ENCODE measurements at regions not wholly inside any gene's neighbourhood (a gene's known extent, or its start where the extent isn't known, plus 50 kb on each side); places are given as distances from the start of the nearest gene placed in this dataset.

DNA sequence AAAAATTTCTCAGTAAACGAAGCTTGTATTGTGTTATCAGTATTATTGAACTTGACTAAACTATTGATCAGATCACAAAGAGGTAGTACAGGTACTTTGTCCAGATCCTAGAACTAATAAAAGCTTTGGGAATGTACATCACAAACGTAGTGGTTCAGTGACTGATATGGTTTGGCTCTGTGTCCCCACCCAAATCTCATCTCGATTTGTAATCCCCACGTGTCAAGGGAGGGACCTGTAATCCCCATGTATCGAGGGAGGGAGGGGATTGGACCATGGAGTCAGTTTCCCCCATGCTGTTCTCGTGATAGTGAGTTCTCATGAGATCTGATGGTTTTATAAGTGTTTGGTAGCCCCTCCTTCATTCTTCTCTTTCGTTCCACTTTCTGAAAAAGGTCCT is 100.9 kb downstream of the ARRDC3 start:
- TF ChIP-seq, protein P1, sequence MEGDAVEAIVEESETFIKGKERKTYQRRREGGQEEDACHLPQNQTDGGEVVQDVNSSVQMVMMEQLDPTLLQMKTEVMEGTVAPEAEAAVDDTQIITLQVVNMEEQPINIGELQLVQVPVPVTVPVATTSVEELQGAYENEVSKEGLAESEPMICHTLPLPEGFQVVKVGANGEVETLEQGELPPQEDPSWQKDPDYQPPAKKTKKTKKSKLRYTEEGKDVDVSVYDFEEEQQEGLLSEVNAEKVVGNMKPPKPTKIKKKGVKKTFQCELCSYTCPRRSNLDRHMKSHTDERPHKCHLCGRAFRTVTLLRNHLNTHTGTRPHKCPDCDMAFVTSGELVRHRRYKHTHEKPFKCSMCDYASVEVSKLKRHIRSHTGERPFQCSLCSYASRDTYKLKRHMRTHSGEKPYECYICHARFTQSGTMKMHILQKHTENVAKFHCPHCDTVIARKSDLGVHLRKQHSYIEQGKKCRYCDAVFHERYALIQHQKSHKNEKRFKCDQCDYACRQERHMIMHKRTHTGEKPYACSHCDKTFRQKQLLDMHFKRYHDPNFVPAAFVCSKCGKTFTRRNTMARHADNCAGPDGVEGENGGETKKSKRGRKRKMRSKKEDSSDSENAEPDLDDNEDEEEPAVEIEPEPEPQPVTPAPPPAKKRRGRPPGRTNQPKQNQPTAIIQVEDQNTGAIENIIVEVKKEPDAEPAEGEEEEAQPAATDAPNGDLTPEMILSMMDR (conservative IDR thresholded peaks at IDR 0.05; ENCODE audit: low read length) = no peak
- TF ChIP-seq EZH2phosphoT487 (IDR thresholded peaks at IDR 0.05; ENCODE audit: borderline replicate concordance, low read depth, low read length) = no peak

Measured in OCI-LY7 (cell line).